ENCODE measurements at regions not wholly inside any gene's neighbourhood (a gene's known extent, or its start where the extent isn't known, plus 50 kb on each side); places are given as distances from the start of the nearest gene placed in this dataset.

DNA sequence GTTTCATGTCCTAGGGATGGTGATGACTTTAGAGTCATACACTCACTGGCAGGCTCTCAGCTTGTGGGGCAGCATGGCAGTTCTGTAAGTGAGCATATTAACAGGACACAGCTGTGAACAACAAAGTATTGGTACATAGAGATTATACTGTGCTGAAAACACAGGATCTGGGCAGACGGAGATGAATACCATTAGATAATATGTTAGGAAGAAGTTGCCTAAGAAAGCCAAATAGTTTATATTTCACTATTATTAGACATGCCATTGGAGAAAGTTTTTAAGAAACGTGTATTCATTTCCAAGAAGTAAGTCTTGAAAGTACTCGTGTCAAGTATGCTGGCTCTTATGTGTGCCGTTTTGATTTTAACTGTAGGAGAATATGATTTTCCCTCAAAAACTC lies 274.5 kb downstream of the INHBA start:
- ATAC-seq (ENCODE audit: insufficient number of reproducible peaks, low FRiP score, low read depth) (no peak), DNase-seq (ENCODE audit: low spot score) (no peak)
- Histone ChIP-seq H3K36me3 (no peaks in the 10 kb centered on the region), H3K27ac (no peak overlapping the region), H3K9me3 (no peaks in the 10 kb centered on the region), H3K4me3 (no peak overlapping the region), H3K27me3 (replicated peaks; ENCODE audit: insufficient read depth) (no peaks in the 10 kb centered on the region), H3K4me1 (ENCODE audit: control insufficient read depth in 1 of 2, low read depth in 2 of 2) (no peaks in the 10 kb centered on the region)
- TF ChIP-seq CTCF (IDR thresholded peaks at IDR 0.05), result no peak

DNA sequence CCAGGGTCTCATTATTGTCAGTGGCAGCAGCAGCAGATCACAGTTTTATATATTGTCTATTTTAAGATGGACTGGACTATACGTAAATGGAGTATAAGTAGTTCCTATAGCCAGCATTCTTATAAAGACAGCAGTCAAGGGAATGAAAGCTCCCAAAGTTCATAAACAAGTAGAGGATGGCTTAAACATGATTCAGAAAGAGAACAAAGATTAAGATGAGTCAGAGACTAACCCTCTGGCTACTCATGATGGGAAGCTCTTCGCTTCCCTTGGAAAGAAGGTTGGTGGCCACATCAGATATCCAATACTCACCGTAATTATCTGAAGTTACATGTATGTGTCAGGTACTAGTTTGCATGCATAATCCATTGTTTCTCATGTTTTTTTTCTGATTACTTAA lies 277.0 kb downstream of the INHBA start:
- TF ChIP-seq CTCF (IDR thresholded peaks at IDR 0.05), result no peak

GRCh38 chr7:41421056-41421455 lies 281.8 kb downstream of the INHBA start:
- Histone ChIP-seq H3K4me1 (ENCODE audit: control insufficient read depth in 1 of 2, low read depth in 2 of 2) (no peaks in the 10 kb centered on the region), H3K36me3 (no peaks in the 10 kb centered on the region), H3K9me3 (no peaks in the 10 kb centered on the region), H3K27me3 (replicated peaks; ENCODE audit: insufficient read depth) (no peaks in the 10 kb centered on the region), H3K4me3 (no peak overlapping the region), H3K27ac (no peak overlapping the region)
- DNase-seq (ENCODE audit: low spot score) (no peak), ATAC-seq (ENCODE audit: insufficient number of reproducible peaks, low FRiP score, low read depth) (no peak)
- TF ChIP-seq CTCF (IDR thresholded peaks at IDR 0.05), result no peak

More for the DNA sequence above, 277.0 kb downstream of the INHBA start:
- H3K36me3 ChIP-seq, result no peaks in the 10 kb centered on the region
- no peak overlapping the region for H3K27ac ChIP-seq
- no peak overlapping the region for H3K4me3 ChIP-seq
- ATAC-seq (ENCODE audit: insufficient number of reproducible peaks, low FRiP score, low read depth) (no peak), DNase-seq (ENCODE audit: low spot score) (no peak)
- H3K4me1 ChIP-seq (ENCODE audit: control insufficient read depth in 1 of 2, low read depth in 2 of 2), result no peaks in the 10 kb centered on the region
- no peaks in the 10 kb centered on the region for H3K27me3 ChIP-seq (replicated peaks; ENCODE audit: insufficient read depth)
- H3K9me3 ChIP-seq, result no peaks in the 10 kb centered on the region

GRCh38 chr7:41420421-41420820 lies 282.5 kb downstream of the INHBA start:
- ATAC-seq (ENCODE audit: insufficient number of reproducible peaks, low FRiP score, low read depth), result no peak
- no peaks in the 10 kb centered on the region for H3K9me3 ChIP-seq
- no peak for TF ChIP-seq CTCF (IDR thresholded peaks at IDR 0.05)
- H3K27ac ChIP-seq, result no peak overlapping the region
- H3K27me3 ChIP-seq (replicated peaks; ENCODE audit: insufficient read depth), result no peaks in the 10 kb centered on the region
- no peaks in the 10 kb centered on the region for H3K4me1 ChIP-seq (ENCODE audit: control insufficient read depth in 1 of 2, low read depth in 2 of 2)
- no peak overlapping the region for H3K4me3 ChIP-seq
- no peaks in the 10 kb centered on the region for H3K36me3 ChIP-seq
- no peak for DNase-seq (ENCODE audit: low spot score)

DNA sequence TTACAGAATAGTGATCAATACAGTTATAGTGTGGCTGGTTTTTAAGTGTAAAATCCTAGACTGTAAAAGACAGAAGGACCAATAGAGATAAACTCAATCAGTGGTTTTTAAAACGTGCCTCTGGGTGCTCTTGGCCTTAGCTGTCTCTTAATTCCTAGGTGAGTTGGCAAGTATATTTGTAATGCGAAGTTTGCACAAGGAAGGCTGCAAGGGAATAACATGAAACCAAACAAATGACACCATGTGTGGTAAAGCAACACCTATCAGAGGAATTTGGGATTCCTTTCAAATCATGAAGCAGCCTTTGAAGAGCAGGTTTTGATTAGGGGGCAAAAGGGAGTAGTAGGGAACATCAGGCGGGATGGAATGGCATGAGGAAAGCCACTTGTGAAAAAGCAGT lies 284.6 kb downstream of the INHBA start:
- H3K4me1 ChIP-seq (ENCODE audit: control insufficient read depth in 1 of 2, low read depth in 2 of 2), result no peaks in the 10 kb centered on the region
- no peaks in the 10 kb centered on the region for H3K36me3 ChIP-seq
- no peak overlapping the region for H3K27ac ChIP-seq
- H3K4me3 ChIP-seq, result no peak overlapping the region
- H3K9me3 ChIP-seq, result no peaks in the 10 kb centered on the region
- H3K27me3 ChIP-seq (replicated peaks; ENCODE audit: insufficient read depth), result no peaks in the 10 kb centered on the region
- no peak for ATAC-seq (ENCODE audit: insufficient number of reproducible peaks, low FRiP score, low read depth)
- no peak for DNase-seq (ENCODE audit: low spot score)
- no peak for TF ChIP-seq CTCF (IDR thresholded peaks at IDR 0.05)
